Effector CD4-positive, alpha-beta T cell (primary cell): ENCODE measurements at regions not wholly inside any gene's neighbourhood (a gene's known extent, or its start where the extent isn't known, plus 50 kb on each side); places are given as distances from the start of the nearest gene placed in this dataset.
"Not testable (repeated sequence)": the region's sequence is repeated elsewhere in the genome, so short reads cannot be mapped to it uniquely, and the experiment has no call there.

Experiments
- DNase-seq: peaks from one replicate; pipeline ENCODE4 v3.0.0-alpha.2; 2020

- DNase-seq = no peak
Measured at GRCh38 chr5:39674209-39675082, 249.7 kb upstream of the DAB2 start.

GRCh38 chr5:39671561-39671961 is 246.8 kb upstream of the DAB2 start:
- DNase-seq = no peak

GRCh38 chr5:39670955-39671354 is 246.2 kb upstream of the DAB2 start:
- DNase-seq = no peak

GRCh38 chr5:39670391-39670790 is 245.6 kb upstream of the DAB2 start:
- DNase-seq = no peak

GRCh38 chr5:39668980-39669379 is 244.2 kb upstream of the DAB2 start:
- no peak for DNase-seq

- DNase-seq = no peak
Measured at GRCh38 chr5:39665328-39665727, 240.5 kb upstream of the DAB2 start.

GRCh38 chr5:39662945-39663344 is 238.2 kb upstream of the DAB2 start:
- DNase-seq = no peak

- DNase-seq = no peak
Measured at GRCh38 chr5:39661026-39661779, 236.4 kb upstream of the DAB2 start.

GRCh38 chr5:39660020-39660419 is 235.2 kb upstream of the DAB2 start:
- no peak for DNase-seq

- no peak for DNase-seq
Measured at GRCh38 chr5:39658866-39659265, 234.1 kb upstream of the DAB2 start.

GRCh38 chr5:39657943-39658342 is 233.2 kb upstream of the DAB2 start:
- DNase-seq = no peak

GRCh38 chr5:39656600-39656999 is 231.8 kb upstream of the DAB2 start:
- DNase-seq = no peak

- DNase-seq = no peak
Measured at GRCh38 chr5:39654715-39655114, 229.9 kb upstream of the DAB2 start.

- not testable (repeated sequence) for DNase-seq
Measured at GRCh38 chr5:39652481-39652880, 227.7 kb upstream of the DAB2 start.

- DNase-seq = no peak
Measured at GRCh38 chr5:39652036-39652435, 227.3 kb upstream of the DAB2 start.

- no peak for DNase-seq
Measured at GRCh38 chr5:39650008-39650762, 225.4 kb upstream of the DAB2 start.

- DNase-seq = no peak
Measured at GRCh38 chr5:39648848-39649227, 224.1 kb upstream of the DAB2 start.

GRCh38 chr5:39648085-39648847 is 223.5 kb upstream of the DAB2 start:
- no peak for DNase-seq

- no peak for DNase-seq
Measured at GRCh38 chr5:39640552-39640951, 215.8 kb upstream of the DAB2 start.

GRCh38 chr5:39639618-39640089 is 214.9 kb upstream of the DAB2 start:
- DNase-seq = no peak

- no peak for DNase-seq
Measured at GRCh38 chr5:39638813-39639212, 214.0 kb upstream of the DAB2 start.

GRCh38 chr5:39633057-39633456 is 208.3 kb upstream of the DAB2 start:
- no peak for DNase-seq

- no peak for DNase-seq
Measured at GRCh38 chr5:39631958-39632357, 207.2 kb upstream of the DAB2 start.
